ENCODE measurements at regions not wholly inside any gene's neighbourhood (a gene's known extent, or its start where the extent isn't known, plus 50 kb on each side); places are given as distances from the start of the nearest gene placed in this dataset.
A peak's percentile ranks its signal among the peaks of the same experiment; 100 is the strongest.

GRCh38 chr2:18651842-18652774 lies 62.7 kb upstream of the NT5C1B start:
- intact Hi-C loops (cut with micrococcal nuclease), result no loop called here
- H3K18ac ChIP-seq (ENCODE audit: low read depth, low read length), result 0 out of 2 replicates have a peak overlapping the region, but pooled peaks have one; percentile 46
- 80% methylated on average over 1 of the region's 3 CpGs; no CpG with 5 or more reads in 1 of the 2 experiments for WGBS, 2 experiments (ENCODE audit: extremely low coverage in 2 of 2, insufficient read length in 1 of 2)
- H3K9me3 ChIP-seq (ENCODE audit: control insufficient read depth, insufficient read depth, low read length), result no peaks in the 10 kb centered on the region
- H3K4me2 ChIP-seq (ENCODE audit: low read depth, low read length), result no peak overlapping the region
- no peak overlapping the region for H3K4me3 ChIP-seq (ENCODE audit: insufficient read depth, low read depth, low read length)
- H4K20me1 ChIP-seq (ENCODE audit: insufficient read depth, low read length), result no peaks in the 10 kb centered on the region
- in situ Hi-C loops (cut with MboI; ENCODE audit: low sequenced_read_pairs), result no loop called here
- H2AK9ac ChIP-seq (replicated peaks; ENCODE audit: low read depth, low read length, poor library complexity), result no peak overlapping the region
- ATAC-seq (ENCODE audit: low read depth) (peak; percentile 88), DNase-seq (peak; percentile 57)
- no peaks in the 10 kb centered on the region for H3K9me1 ChIP-seq (ENCODE audit: insufficient read depth, low read length)
- H4K91ac ChIP-seq (ENCODE audit: insufficient read depth, low read depth, low read length), result no peak overlapping the region
- no peak overlapping the region for H3K9ac ChIP-seq (ENCODE audit: low read depth, low read length)
- H2BK15ac ChIP-seq (ENCODE audit: low read depth, low read length), result no peak overlapping the region
- H3K36me3 ChIP-seq (ENCODE audit: control insufficient read depth, insufficient read depth, low read length), result no peaks in the 10 kb centered on the region
- no peak overlapping the region for H4K8ac ChIP-seq (ENCODE audit: low read depth in 2 of 2, low read length in 2 of 2)
- H3K56ac ChIP-seq (ENCODE audit: extremely low read depth, insufficient read depth, low read length), result no peak overlapping the region
- dilution Hi-C loops (cut with HindIII; ENCODE audit: low sequenced_read_pairs, unreplicated experiment), result no loop called here
- no TSS peak for BruUV-seq (replicated peaks)
- no peak overlapping the region for H2BK120ac ChIP-seq (ENCODE audit: low read depth, low read length)
- CTCF ChIA-PET, result interaction anchor here (0.6 kb wide), 2 partner anchors 10 to 37 kb away, joined by 3 read pairs; no protein-coding TSS in a partner anchor
- H4K5ac ChIP-seq (ENCODE audit: low read depth, low read length), result no peak overlapping the region
- H3K79me1 ChIP-seq (ENCODE audit: low read depth in 1 of 2, low read length in 2 of 2), result no peaks in the 10 kb centered on the region
- H3K27me3 ChIP-seq (ENCODE audit: control insufficient read depth, insufficient read depth, low read length), result no peaks in the 10 kb centered on the region
- no peak overlapping the region for H3K4ac ChIP-seq (ENCODE audit: low read depth, low read length)
- H2AFZ ChIP-seq (replicated peaks; ENCODE audit: low read length, poor library complexity), result no peak overlapping the region
- no peak overlapping the region; the same call in 1 of the 2 replicates for H3K14ac ChIP-seq (replicated peaks; ENCODE audit: low read depth, low read length)
- H3K23ac ChIP-seq (ENCODE audit: low read depth, low read length), result no peak overlapping the region
- H3K4me1 ChIP-seq (ENCODE audit: control insufficient read depth, insufficient read depth, low read length), result peaks cover 2% of the 10 kb centered on the region; the same call in 1 of the 2 replicates
- POLR2A ChIA-PET (ENCODE audit: unreplicated experiment), result no interaction called here
- H2AK5ac ChIP-seq (ENCODE audit: low read depth, low read length), result no peak overlapping the region
- peak overlapping the region; percentile 40 for H2BK5ac ChIP-seq (ENCODE audit: low read depth, low read length, poor library complexity, severe bottlenecking)
- no peak overlapping the region for H2BK20ac ChIP-seq (ENCODE audit: low read depth, low read length)
- H3K27ac ChIP-seq (ENCODE audit: insufficient read depth, low read length), result no peak overlapping the region
- no peak for TF ChIP-seq MAZ (IDR thresholded peaks at IDR 0.05; ENCODE audit: borderline replicate concordance, low read depth, low read length)
- TF ChIP-seq CTCF (conservative IDR thresholded peaks at IDR 0.05; ENCODE audit: low read depth, low read length), result no peak
- no peak for TF ChIP-seq RAD21 (IDR thresholded peaks at IDR 0.05; ENCODE audit: low read length)
- no peak for TF ChIP-seq MAFK (IDR thresholded peaks at IDR 0.05; ENCODE audit: low read depth, low read length)
- TF ChIP-seq RCOR1 (IDR thresholded peaks at IDR 0.05; ENCODE audit: insufficient replicate concordance, low read length), result no peak
- TF ChIP-seq USF2 (IDR thresholded peaks at IDR 0.05; ENCODE audit: low read depth, low read length), result no peak
- TF ChIP-seq RFX5 (IDR thresholded peaks at IDR 0.05; ENCODE audit: low read depth, low read length), result no peak
- TF ChIP-seq BHLHE40 (IDR thresholded peaks at IDR 0.05; ENCODE audit: low read depth, low read length), result no peak
- no peak for TF ChIP-seq MXI1 (IDR thresholded peaks at IDR 0.05; ENCODE audit: borderline replicate concordance, low read depth, low read length)
- no peak for TF ChIP-seq NFE2L2 (IDR thresholded peaks at IDR 0.05; ENCODE audit: low read depth, low read length)
- no peak for TF ChIP-seq POLR2A (IDR thresholded peaks at IDR 0.05; ENCODE audit: low read depth, low read length)
- no peak for TF ChIP-seq ELK1 (IDR thresholded peaks at IDR 0.05; ENCODE audit: borderline replicate concordance, low read depth, low read length)
- TF ChIP-seq SMC3 (IDR thresholded peaks at IDR 0.05; ENCODE audit: low read depth, low read length), result no peak
- no peak for TF ChIP-seq CEBPB (IDR thresholded peaks at IDR 0.05; ENCODE audit: low read depth, low read length)

Measured in IMR-90 (cell line).